Left ventricle myocardium inferior (tissue), 1 donor: ENCODE measurements at regions not wholly inside any gene's neighbourhood (a gene's known extent, or its start where the extent isn't known, plus 50 kb on each side); places are given as distances from the start of the nearest gene placed in this dataset.
A peak's percentile ranks its signal among the peaks of the same experiment; 100 is the strongest.

ENCODE experiments used
- DNase-seq: peaks from one replicate; pipeline ENCODE4 v3.0.0-alpha.2; 2020
- H3K27ac ChIP-seq: fragments of 200-600 bp; replicated peaks from 2 replicates; pipeline ENCODE4 v1.8.0; 2021
- H3K27me3 ChIP-seq: fragments of 200-600 bp; 2 replicates; pipeline ENCODE4 v1.8.0; 2021; ENCODE audit warnings: low read depth
- H3K36me3 ChIP-seq: fragments of 200-600 bp; 2 replicates; pipeline ENCODE4 v1.8.0; 2021
- H3K4me1 ChIP-seq: fragments of 200-600 bp; 2 replicates; pipeline ENCODE4 v1.8.0; 2021
- H3K4me3 ChIP-seq: fragments of 200-600 bp; 2 replicates; pipeline ENCODE4 v1.8.0; 2021; ENCODE audit warnings: mild to moderate bottlenecking, moderate library complexity
- H3K9me3 ChIP-seq: fragments of 200-600 bp; replicated peaks from 2 replicates; pipeline ENCODE4 v1.8.0; 2021
- intact Hi-C: fragments of 100-400 bp; cut with micrococcal nuclease; formaldehyde crosslinking; loops from one replicate; pipeline ENCODE4 v1.11.0; 2022
- TF ChIP-seq, protein P1 (sequence below): fragments of 200-600 bp; IDR thresholded peaks from 2 replicates; pipeline ENCODE4 v1.8.0; 2021; ENCODE audit warnings: antibody characterized with exemption, mild to moderate bottlenecking, borderline replicate concordance
- donor health status: DM: no; HTN: yes; CAD: no; lungs with severe emphysema.

- Histone ChIP-seq H3K27me3 (no peaks in the 10 kb centered on the region), H3K27ac (no peak overlapping the region), H3K4me3 (no peak overlapping the region), H3K9me3 (peaks cover 14% of the 10 kb centered on the region), H3K36me3 (no peaks in the 10 kb centered on the region), H3K4me1 (no peaks in the 10 kb centered on the region)
- intact Hi-C loops, result no loop called here
- no peak for DNase-seq
- TF ChIP-seq, protein P1, sequence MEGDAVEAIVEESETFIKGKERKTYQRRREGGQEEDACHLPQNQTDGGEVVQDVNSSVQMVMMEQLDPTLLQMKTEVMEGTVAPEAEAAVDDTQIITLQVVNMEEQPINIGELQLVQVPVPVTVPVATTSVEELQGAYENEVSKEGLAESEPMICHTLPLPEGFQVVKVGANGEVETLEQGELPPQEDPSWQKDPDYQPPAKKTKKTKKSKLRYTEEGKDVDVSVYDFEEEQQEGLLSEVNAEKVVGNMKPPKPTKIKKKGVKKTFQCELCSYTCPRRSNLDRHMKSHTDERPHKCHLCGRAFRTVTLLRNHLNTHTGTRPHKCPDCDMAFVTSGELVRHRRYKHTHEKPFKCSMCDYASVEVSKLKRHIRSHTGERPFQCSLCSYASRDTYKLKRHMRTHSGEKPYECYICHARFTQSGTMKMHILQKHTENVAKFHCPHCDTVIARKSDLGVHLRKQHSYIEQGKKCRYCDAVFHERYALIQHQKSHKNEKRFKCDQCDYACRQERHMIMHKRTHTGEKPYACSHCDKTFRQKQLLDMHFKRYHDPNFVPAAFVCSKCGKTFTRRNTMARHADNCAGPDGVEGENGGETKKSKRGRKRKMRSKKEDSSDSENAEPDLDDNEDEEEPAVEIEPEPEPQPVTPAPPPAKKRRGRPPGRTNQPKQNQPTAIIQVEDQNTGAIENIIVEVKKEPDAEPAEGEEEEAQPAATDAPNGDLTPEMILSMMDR, result no peak
Measured at GRCh38 chr11:87726506-87726905, 448.7 kb downstream of the RAB38 start.

DNA sequence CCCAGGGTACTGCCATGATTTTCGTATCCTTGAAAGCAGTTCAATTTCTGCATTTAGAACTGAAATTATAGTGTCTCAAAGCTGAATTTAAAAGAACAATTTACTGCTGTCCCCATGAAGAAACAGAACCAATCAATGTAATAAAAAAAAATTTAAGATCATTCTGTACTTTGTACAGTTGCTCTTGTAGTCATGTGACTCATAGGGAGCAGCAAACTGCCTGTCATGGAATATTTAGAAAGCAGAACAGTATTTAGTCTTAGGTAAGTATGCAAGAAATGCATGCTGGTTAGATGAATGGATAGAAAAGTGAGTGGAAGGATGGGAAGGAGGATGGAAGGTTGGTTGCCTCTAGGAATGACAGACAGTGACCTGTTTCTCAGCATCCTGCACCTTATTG is 450.9 kb downstream of the RAB38 start:
- TF ChIP-seq, protein P1, result no peak
- no peak overlapping the region for H3K4me3 ChIP-seq
- DNase-seq, result no peak
- H3K27me3 ChIP-seq, result no peaks in the 10 kb centered on the region
- H3K27ac ChIP-seq, result no peak overlapping the region
- intact Hi-C loops, result no loop called here
- no peaks in the 10 kb centered on the region for H3K4me1 ChIP-seq
- no peaks in the 10 kb centered on the region for H3K36me3 ChIP-seq
- H3K9me3 ChIP-seq, result no peaks in the 10 kb centered on the region

GRCh38 chr11:87722756-87723565 is 452.3 kb downstream of the RAB38 start:
- no peaks in the 10 kb centered on the region for H3K27me3 ChIP-seq
- no peak for DNase-seq
- H3K4me1 ChIP-seq, result no peaks in the 10 kb centered on the region
- no peak overlapping the region for H3K27ac ChIP-seq
- intact Hi-C loops, result no loop called here
- no peaks in the 10 kb centered on the region for H3K9me3 ChIP-seq
- H3K36me3 ChIP-seq, result no peaks in the 10 kb centered on the region
- TF ChIP-seq, protein P1, result peak; percentile 45
- no peak overlapping the region for H3K4me3 ChIP-seq

GRCh38 chr11:87719326-87720073 is 455.7 kb downstream of the RAB38 start:
- no peaks in the 10 kb centered on the region for H3K27me3 ChIP-seq
- no peak overlapping the region for H3K4me3 ChIP-seq
- no peaks in the 10 kb centered on the region for H3K9me3 ChIP-seq
- no peak overlapping the region for H3K27ac ChIP-seq
- TF ChIP-seq, protein P1, result no peak
- DNase-seq, result no peak
- H3K4me1 ChIP-seq, result no peaks in the 10 kb centered on the region
- intact Hi-C loops, result no loop called here
- H3K36me3 ChIP-seq, result no peaks in the 10 kb centered on the region

- Histone ChIP-seq H3K4me3 (no peak overlapping the region), H3K9me3 (no peaks in the 10 kb centered on the region), H3K27ac (no peak overlapping the region), H3K27me3 (no peaks in the 10 kb centered on the region), H3K36me3 (no peaks in the 10 kb centered on the region), H3K4me1 (no peaks in the 10 kb centered on the region)
- intact Hi-C loops, result no loop called here
- no peak for DNase-seq
- TF ChIP-seq, protein P1, result no peak
Measured at GRCh38 chr11:87712802-87713202, 462.4 kb downstream of the RAB38 start.
